AG09309 (cell line): ENCODE measurements at regions not wholly inside any gene's neighbourhood (a gene's known extent, or its start where the extent isn't known, plus 50 kb on each side); places are given as distances from the start of the nearest gene placed in this dataset.

ENCODE experiments used
- DNase-seq: peaks from one replicate; pipeline ENCODE4 v3.0.0-alpha.2; 2010; ENCODE audit warnings: low read depth
- H3K4me3 ChIP-seq: 2 replicates; pipeline ENCODE4 v1.5.1; 2011; ENCODE audit warnings: mild to moderate bottlenecking, low read depth, low read length, moderate library complexity; ENCODE audit not compliant: control insufficient read depth
- CTCF ChIP-seq: IDR thresholded peaks from 2 replicates; pipeline ENCODE4 v1.5.1; 2011; ENCODE audit warnings: mild to moderate bottlenecking, low read depth, low read length, inconsistent platforms; ENCODE audit not compliant: insufficient read depth, control insufficient read depth; ENCODE audit errors: missing control alignments

- DNase-seq, result no peak
- no peak overlapping the region for H3K4me3 ChIP-seq
- no peak for TF ChIP-seq CTCF
Measured at GRCh38 chr3:73925011-73925410, 300.3 kb upstream of the PDZRN3 start.

- no peak for DNase-seq
- H3K4me3 ChIP-seq, result no peak overlapping the region
- TF ChIP-seq CTCF, result no peak
Measured at GRCh38 chr3:73924048-73924447, 299.3 kb upstream of the PDZRN3 start.

- DNase-seq, result no peak
- no peak for TF ChIP-seq CTCF
- no peak overlapping the region for H3K4me3 ChIP-seq
Measured at GRCh38 chr3:73917643-73918042, 292.9 kb upstream of the PDZRN3 start.

GRCh38 chr3:73915886-73916285, 291.1 kb upstream of the PDZRN3 start:
- H3K4me3 ChIP-seq, result no peak overlapping the region
- TF ChIP-seq CTCF, result no peak
- no peak for DNase-seq

- no peak for DNase-seq
- no peak overlapping the region for H3K4me3 ChIP-seq
- no peak for TF ChIP-seq CTCF
Measured at GRCh38 chr3:73908218-73908617, 283.5 kb upstream of the PDZRN3 start.

- no peak overlapping the region for H3K4me3 ChIP-seq
- no peak for DNase-seq
- no peak for TF ChIP-seq CTCF
Measured at GRCh38 chr3:73901686-73902085, 276.9 kb upstream of the PDZRN3 start.

GRCh38 chr3:73894474-73895213, 269.9 kb upstream of the PDZRN3 start:
- no peak for TF ChIP-seq CTCF
- no peak overlapping the region for H3K4me3 ChIP-seq

More at GRCh38 chr3:73894474-73895213, 269.9 kb upstream of the PDZRN3 start:
- DNase-seq, result no peak
